Neural progenitor cell (in vitro differentiated cells): ENCODE measurements at regions not wholly inside any gene's neighbourhood (a gene's known extent, or its start where the extent isn't known, plus 50 kb on each side); places are given as distances from the start of the nearest gene placed in this dataset.

Source experiments
- DNase-seq: peaks from one replicate; pipeline ENCODE4 v3.0.0-alpha.2; 2016; ENCODE audit warnings: low spot score
- H2AFZ ChIP-seq: fragments of 200-600 bp; sonication (generic); replicated peaks from 2 replicates; pipeline ENCODE4 v1.6.1; 2016; ENCODE audit warnings: antibody characterized with exemption
- H3F3A ChIP-seq: fragments of 200-600 bp; sonication (generic); 2 replicates; pipeline ENCODE4 v1.6.1; 2016; ENCODE audit warnings: antibody characterized with exemption, low read depth
- H3K27ac ChIP-seq: fragments of 200-600 bp; sonication (generic); 2 replicates; pipeline ENCODE4 v1.5.1; 2016; ENCODE audit warnings: mild to moderate bottlenecking
- H3K27me3 ChIP-seq: fragments of 200-600 bp; sonication (generic); 2 replicates; pipeline ENCODE4 v1.6.1; 2016; ENCODE audit warnings: mild to moderate bottlenecking, moderate library complexity
- H3K36me3 ChIP-seq: fragments of 200-600 bp; sonication (generic); 2 replicates; pipeline ENCODE4 v1.5.1; 2016
- H3K4me1 ChIP-seq: fragments of 200-600 bp; sonication (generic); 2 replicates; pipeline ENCODE4 v1.6.1; 2016; ENCODE audit warnings: mixed run types
- H3K4me2 ChIP-seq: fragments of 200-600 bp; sonication (generic); 2 replicates; pipeline ENCODE4 v1.6.1; 2016
- H3K4me3 ChIP-seq: fragments of 200-600 bp; sonication (generic); 2 replicates; pipeline ENCODE4 v1.5.1; 2016
- H3K79me2 ChIP-seq: fragments of 200-600 bp; sonication (generic); 2 replicates; pipeline ENCODE4 v1.6.1; 2016; ENCODE audit warnings: low read depth
- H3K9ac ChIP-seq: fragments of 200-600 bp; sonication (generic); 2 replicates; pipeline ENCODE4 v1.6.1; 2016
- H3K9me3 ChIP-seq: fragments of 200-600 bp; sonication (generic); 2 replicates; pipeline ENCODE4 v1.5.1; 2016; ENCODE audit warnings: low read depth
- H4K20me1 ChIP-seq: fragments of 200-600 bp; sonication (generic); 2 replicates; pipeline ENCODE4 v1.6.1; 2016; ENCODE audit warnings: low read depth
- H3K27ac Mint-ChIP-seq: 3 replicates; pipeline ENCODE4 v1.8.0; 2021; ENCODE audit warnings: mixed read lengths
- H3K27me3 Mint-ChIP-seq: 2 replicates; pipeline ENCODE4 v1.8.0; 2022; ENCODE audit warnings: low read depth, mild to moderate bottlenecking, inconsistent platforms, moderate library complexity, mixed read lengths; ENCODE audit not compliant: insufficient read depth
- H3K36me3 Mint-ChIP-seq: 3 replicates; pipeline ENCODE4 v1.8.0; 2021; ENCODE audit warnings: mixed read lengths
- H3K4me1 Mint-ChIP-seq: 3 replicates; pipeline ENCODE4 v1.8.0; 2021; ENCODE audit warnings: mixed read lengths
- H3K4me3 Mint-ChIP-seq: 3 replicates; pipeline ENCODE4 v1.8.0; 2021; ENCODE audit warnings: mild to moderate bottlenecking, moderate library complexity, mixed read lengths
- H3K9me3 Mint-ChIP-seq: 3 replicates; pipeline ENCODE4 v1.8.0; 2020; ENCODE audit warnings: mixed read lengths
- CTCF ChIP-seq: fragments of 200-600 bp; sonication (generic); IDR thresholded peaks from 2 replicates; pipeline ENCODE4 v1.5.1; 2017; ENCODE audit warnings: antibody characterized with exemption, mild to moderate bottlenecking
- EZH2 ChIP-seq: fragments of 200-600 bp; sonication (generic); IDR thresholded peaks from 2 replicates; pipeline ENCODE4 v1.6.1; 2017; ENCODE audit warnings: antibody characterized with exemption, mild to moderate bottlenecking, moderate library complexity
- EZH2phosphoT487 ChIP-seq: fragments of 200-600 bp; sonication (generic); IDR thresholded peaks from 2 replicates; pipeline ENCODE4 v1.6.1; 2017; ENCODE audit warnings: antibody characterized with exemption

DNA sequence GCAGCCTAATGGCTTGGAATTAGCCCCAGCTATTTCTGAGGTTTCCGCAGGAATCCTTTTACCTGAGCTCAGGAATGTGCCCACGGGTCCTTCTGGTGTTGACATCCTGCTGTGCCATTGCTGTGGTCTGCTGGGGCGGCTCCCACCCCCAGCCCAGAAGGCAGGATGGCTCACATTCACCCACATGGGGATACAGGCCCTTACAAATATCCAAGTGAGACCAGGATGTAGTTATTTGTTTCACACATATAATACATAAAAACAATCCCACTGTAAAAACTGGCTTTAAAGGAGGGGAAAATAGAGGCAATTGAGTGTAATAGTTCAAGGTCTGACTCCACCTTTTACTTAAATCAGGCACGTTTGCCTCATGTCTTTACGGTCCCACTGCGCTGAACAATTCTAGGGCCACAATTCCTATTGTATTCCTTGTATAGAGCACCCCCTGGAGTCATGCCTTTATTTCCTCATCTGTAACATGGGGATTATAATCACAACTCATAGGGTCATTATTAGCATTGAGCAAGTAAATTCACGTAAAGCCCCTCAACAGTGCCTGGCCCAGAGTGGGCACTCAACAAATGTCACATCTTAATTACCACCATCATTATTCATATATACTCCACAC lies 57.2 kb upstream of the FICD start:
- Histone ChIP-seq H3K9ac (no peak overlapping the region), H2AFZ (no peak overlapping the region), H4K20me1 (no peaks in the 10 kb centered on the region), H3K27ac (no peak overlapping the region), H3K4me2 (no peak overlapping the region), H3K79me2 (no peaks in the 10 kb centered on the region), H3K27me3 (no peaks in the 10 kb centered on the region), H3K9me3 (no peaks in the 10 kb centered on the region), H3K4me1 (no peaks in the 10 kb centered on the region), H3K4me3 (no peak overlapping the region), H3F3A (no peaks in the 10 kb centered on the region), H3K36me3 (no peaks in the 10 kb centered on the region)
- no peak overlapping the region for H3K27ac Mint-ChIP-seq
- no peaks in the 10 kb centered on the region for H3K9me3 Mint-ChIP-seq
- no peak for TF ChIP-seq EZH2phosphoT487
- no peak for TF ChIP-seq EZH2
- TF ChIP-seq CTCF = no peak
- H3K27me3 Mint-ChIP-seq = peaks cover 8% of the 10 kb centered on the region
- H3K36me3 Mint-ChIP-seq = no peaks in the 10 kb centered on the region
- no peak overlapping the region for H3K4me3 Mint-ChIP-seq
- H3K4me1 Mint-ChIP-seq = peaks cover 6% of the 10 kb centered on the region
- DNase-seq = no peak

DNA sequence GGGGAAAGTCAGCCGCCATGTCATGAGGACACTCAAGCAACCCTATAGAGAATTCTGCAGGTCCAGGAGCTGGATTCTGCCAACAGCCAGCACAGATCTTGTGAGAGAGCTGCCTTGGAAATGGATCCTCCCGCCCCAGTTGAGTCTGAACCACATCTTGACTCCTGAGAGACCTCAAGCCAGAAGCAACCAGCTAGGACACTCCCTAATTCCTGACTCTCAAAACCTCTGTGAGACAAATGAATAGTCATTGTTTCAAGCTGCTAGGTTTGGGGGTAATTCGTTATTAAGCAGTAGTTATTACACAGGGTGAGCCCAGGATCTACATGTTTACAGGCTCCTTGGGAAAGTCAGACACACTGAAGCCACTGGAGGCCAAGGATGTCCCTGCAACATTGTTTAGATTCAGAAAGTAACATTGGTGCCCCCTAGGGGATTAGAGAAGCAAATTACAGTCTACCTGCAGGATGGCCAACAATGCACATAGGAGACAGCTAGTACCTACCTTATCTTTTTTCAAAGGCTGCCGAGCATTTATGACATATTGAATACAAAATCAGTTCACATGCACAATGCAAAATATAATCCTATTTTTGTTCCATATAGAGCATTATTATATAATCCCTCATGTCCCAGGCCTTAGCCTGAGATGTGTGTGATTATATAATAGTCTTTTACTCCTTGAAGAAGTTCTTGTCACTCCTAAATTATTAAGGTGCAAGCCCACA lies 57.9 kb upstream of the FICD start:
- Mint-ChIP-seq H3K27me3 (peaks cover 8% of the 10 kb centered on the region), H3K27ac (no peak overlapping the region), H3K4me1 (peaks cover 6% of the 10 kb centered on the region), H3K36me3 (no peaks in the 10 kb centered on the region), H3K4me3 (no peak overlapping the region), H3K9me3 (no peaks in the 10 kb centered on the region)
- no peak overlapping the region for H3K27ac ChIP-seq
- H3K9ac ChIP-seq = no peak overlapping the region
- peak; percentile 81 for DNase-seq
- H3K36me3 ChIP-seq = no peaks in the 10 kb centered on the region
- H3K4me3 ChIP-seq = no peak overlapping the region
- no peak overlapping the region for H2AFZ ChIP-seq
- H3K79me2 ChIP-seq = no peaks in the 10 kb centered on the region
- no peaks in the 10 kb centered on the region for H4K20me1 ChIP-seq
- no peak overlapping the region for H3K4me2 ChIP-seq
- no peaks in the 10 kb centered on the region for H3K9me3 ChIP-seq
- no peak for TF ChIP-seq EZH2phosphoT487
- peak; percentile 76 for TF ChIP-seq CTCF
- TF ChIP-seq EZH2 = no peak
- no peaks in the 10 kb centered on the region for H3F3A ChIP-seq
- no peaks in the 10 kb centered on the region for H3K27me3 ChIP-seq
- H3K4me1 ChIP-seq = no peaks in the 10 kb centered on the region

- Histone ChIP-seq H4K20me1 (no peaks in the 10 kb centered on the region), H3K9ac (no peak overlapping the region), H3K36me3 (no peaks in the 10 kb centered on the region), H3K9me3 (no peaks in the 10 kb centered on the region), H2AFZ (no peak overlapping the region), H3K27me3 (no peaks in the 10 kb centered on the region), H3F3A (no peaks in the 10 kb centered on the region), H3K79me2 (no peaks in the 10 kb centered on the region), H3K4me1 (no peaks in the 10 kb centered on the region), H3K27ac (no peak overlapping the region), H3K4me3 (no peak overlapping the region), H3K4me2 (no peak overlapping the region)
- Mint-ChIP-seq H3K9me3 (no peaks in the 10 kb centered on the region), H3K27me3 (peaks cover 8% of the 10 kb centered on the region), H3K27ac (no peak overlapping the region), H3K4me1 (peaks cover 6% of the 10 kb centered on the region), H3K36me3 (no peaks in the 10 kb centered on the region), H3K4me3 (no peak overlapping the region)
- TF ChIP-seq EZH2 = no peak
- no peak for TF ChIP-seq EZH2phosphoT487
- no peak for TF ChIP-seq CTCF
- DNase-seq = no peak
Observed at GRCh38 chr12:108455706-108456105, 59.4 kb upstream of the FICD start.
